B cell (primary cell): ENCODE measurements at regions not wholly inside any gene's neighbourhood (a gene's known extent, or its start where the extent isn't known, plus 50 kb on each side); places are given as distances from the start of the nearest gene placed in this dataset.

Experiments used
- CTCF ChIP-seq: fragments of 200-600 bp; IDR thresholded peaks from one replicate; pipeline ENCODE4 v1.8.0; 2022; ENCODE audit warnings: antibody characterized with exemption, mild to moderate bottlenecking
- EZH2 ChIP-seq: IDR thresholded peaks from 2 replicates; pipeline ENCODE4 v1.6.1; 2012; ENCODE audit warnings: borderline replicate concordance, low read depth, mild to moderate bottlenecking, moderate library complexity, low read length; ENCODE audit not compliant: insufficient read depth, poor library complexity, severe bottlenecking

GRCh38 chr7:153920126-153920525, 132.1 kb upstream of the DPP6 start:
- TF ChIP-seq CTCF (no peak), EZH2 (no peak)
